OCI-LY1 (cell line): ENCODE measurements at regions not wholly inside any gene's neighbourhood (a gene's known extent, or its start where the extent isn't known, plus 50 kb on each side); places are given as distances from the start of the nearest gene placed in this dataset.

Source experiments
- H2AFZ ChIP-seq: fragments of 200-600 bp; sonication (generic), shearing (Covaris generic); 2 replicates; pipeline ENCODE4 v1.6.0; 2014; ENCODE audit warnings: antibody characterized with exemption, mild to moderate bottlenecking, low read length
- H3F3A ChIP-seq: fragments of 200-600 bp; sonication (generic), shearing (Covaris generic); 2 replicates; pipeline ENCODE4 v1.6.0; 2014; ENCODE audit warnings: mild to moderate bottlenecking, antibody characterized with exemption, low read length, moderate library complexity; ENCODE audit not compliant: insufficient read depth
- H3K27ac ChIP-seq: fragments of 200-600 bp; sonication (generic); 2 replicates; pipeline ENCODE4 v1.5.1; 2014; ENCODE audit warnings: low read length, mixed run types, mild to moderate bottlenecking, low read depth; ENCODE audit not compliant: poor library complexity, severe bottlenecking
- H3K27me3 ChIP-seq: fragments of 200-600 bp; sonication (generic); 2 replicates; pipeline ENCODE4 v1.6.0; 2014; ENCODE audit warnings: antibody characterized with exemption, mild to moderate bottlenecking, low read length, moderate library complexity; ENCODE audit not compliant: insufficient read depth
- H3K36me3 ChIP-seq: fragments of 200-600 bp; sonication (generic); 2 replicates; pipeline ENCODE4 v1.6.1; 2014; ENCODE audit warnings: mild to moderate bottlenecking, antibody characterized with exemption, low read length, moderate library complexity, mixed read lengths; ENCODE audit not compliant: insufficient read depth
- H3K4me1 ChIP-seq: fragments of 200-600 bp; sonication (generic); 2 replicates; pipeline ENCODE4 v1.5.1; 2014; ENCODE audit warnings: mild to moderate bottlenecking, low read length, moderate library complexity; ENCODE audit not compliant: insufficient read depth, severe bottlenecking
- H3K4me2 ChIP-seq: fragments of 200-600 bp; sonication (generic), shearing (Covaris generic); 2 replicates; pipeline ENCODE4 v1.6.1; 2014; ENCODE audit warnings: low read length
- H3K4me3 ChIP-seq: fragments of 200-600 bp; sonication (generic); 2 replicates; pipeline ENCODE4 v1.5.1; 2014; ENCODE audit warnings: low read length, low read depth, mild to moderate bottlenecking, mixed read lengths; ENCODE audit not compliant: poor library complexity, severe bottlenecking
- H3K79me2 ChIP-seq: fragments of 200-600 bp; shearing (Covaris generic); 2 replicates; pipeline ENCODE4 v1.6.1; 2016; ENCODE audit warnings: mixed run types, low read length, mixed read lengths; ENCODE audit not compliant: insufficient read depth
- H3K9ac ChIP-seq: fragments of 200-600 bp; sonication (generic), shearing (Covaris generic); 2 replicates; pipeline ENCODE4 v1.6.1; 2014; ENCODE audit warnings: mild to moderate bottlenecking, low read length, mixed read lengths
- H3K9me2 ChIP-seq: fragments of 200-600 bp; sonication (generic), shearing (Covaris generic); 2 replicates; pipeline ENCODE4 v1.6.1; 2014; ENCODE audit warnings: low read depth, mild to moderate bottlenecking, low read length, mixed read lengths
- H3K9me3 ChIP-seq: fragments of 200-600 bp; shearing (Covaris generic); 2 replicates; pipeline ENCODE4 v1.6.1; 2014; ENCODE audit warnings: low read length, mixed read lengths
- H4K20me1 ChIP-seq: fragments of 200-600 bp; sonication (generic), shearing (Covaris generic); 2 replicates; pipeline ENCODE4 v1.6.0; 2016; ENCODE audit warnings: mild to moderate bottlenecking, low read length; ENCODE audit not compliant: insufficient read depth
- EZH2 ChIP-seq: fragments of 200-600 bp; sonication (generic), shearing (Covaris generic); IDR thresholded peaks from 2 replicates; pipeline ENCODE4 v1.8.0; 2017; ENCODE audit warnings: borderline replicate concordance, mixed run types, mild to moderate bottlenecking, antibody characterized with exemption, low read length, moderate library complexity, mixed read lengths
- TF ChIP-seq, protein P1 (sequence below): fragments of 200-600 bp; sonication (generic), shearing (Covaris generic); IDR thresholded peaks from 2 replicates; pipeline ENCODE4 v1.5.1; 2017; ENCODE audit warnings: mild to moderate bottlenecking, antibody characterized with exemption, low read length, moderate library complexity, mixed read lengths

DNA sequence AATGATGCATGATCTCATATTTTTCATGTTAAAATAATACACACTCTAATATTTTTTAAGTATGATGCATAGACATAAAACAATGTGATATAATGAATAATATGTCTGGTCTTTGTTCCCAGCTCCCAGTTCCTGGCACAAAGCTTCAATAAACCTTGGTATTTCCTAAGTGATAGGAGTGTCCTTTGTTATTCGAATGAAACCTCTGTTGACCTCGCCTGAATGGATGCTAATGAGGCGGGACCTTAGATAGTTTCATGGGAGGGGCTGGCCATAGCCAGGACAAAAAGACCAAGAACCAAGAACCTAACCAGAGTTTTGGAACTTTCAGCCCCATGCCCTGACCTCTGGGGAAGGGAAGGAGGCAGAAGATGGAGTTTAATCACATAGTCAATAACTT lies 257.7 kb upstream of the COPS8 start:
- H3K27ac ChIP-seq, result no peak overlapping the region

DNA sequence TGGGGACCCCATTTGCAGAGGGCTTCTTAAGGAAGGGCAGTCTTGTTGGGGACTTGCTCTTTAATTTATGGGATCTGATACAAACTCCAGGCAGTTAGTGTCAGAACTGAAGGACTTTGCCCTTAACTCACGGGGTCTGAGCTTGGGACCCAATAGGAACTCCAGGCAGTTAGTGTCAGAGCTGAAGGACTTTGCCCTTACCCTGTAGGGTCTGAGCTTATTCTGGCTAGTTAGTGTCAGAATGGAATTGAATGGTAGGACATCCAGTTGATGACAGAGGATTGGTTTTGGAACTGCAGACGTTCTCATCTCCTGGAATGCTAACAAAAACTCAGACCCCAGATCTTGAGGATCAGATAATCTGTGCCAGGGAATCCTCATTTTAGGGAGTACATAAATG lies 256.9 kb upstream of the COPS8 start:
- Histone ChIP-seq H3K4me3 (no peak overlapping the region), H3K27ac (no peak overlapping the region), H3K9ac (no peak overlapping the region), H3F3A (no peaks in the 10 kb centered on the region), H3K27me3 (no peaks in the 10 kb centered on the region), H3K36me3 (no peaks in the 10 kb centered on the region), H2AFZ (no peak overlapping the region), H4K20me1 (no peaks in the 10 kb centered on the region), H3K9me3 (no peaks in the 10 kb centered on the region), H3K79me2 (no peaks in the 10 kb centered on the region), H3K4me1 (no peaks in the 10 kb centered on the region), H3K4me2 (no peak overlapping the region), H3K9me2 (no peaks in the 10 kb centered on the region)
- TF ChIP-seq, protein P1, sequence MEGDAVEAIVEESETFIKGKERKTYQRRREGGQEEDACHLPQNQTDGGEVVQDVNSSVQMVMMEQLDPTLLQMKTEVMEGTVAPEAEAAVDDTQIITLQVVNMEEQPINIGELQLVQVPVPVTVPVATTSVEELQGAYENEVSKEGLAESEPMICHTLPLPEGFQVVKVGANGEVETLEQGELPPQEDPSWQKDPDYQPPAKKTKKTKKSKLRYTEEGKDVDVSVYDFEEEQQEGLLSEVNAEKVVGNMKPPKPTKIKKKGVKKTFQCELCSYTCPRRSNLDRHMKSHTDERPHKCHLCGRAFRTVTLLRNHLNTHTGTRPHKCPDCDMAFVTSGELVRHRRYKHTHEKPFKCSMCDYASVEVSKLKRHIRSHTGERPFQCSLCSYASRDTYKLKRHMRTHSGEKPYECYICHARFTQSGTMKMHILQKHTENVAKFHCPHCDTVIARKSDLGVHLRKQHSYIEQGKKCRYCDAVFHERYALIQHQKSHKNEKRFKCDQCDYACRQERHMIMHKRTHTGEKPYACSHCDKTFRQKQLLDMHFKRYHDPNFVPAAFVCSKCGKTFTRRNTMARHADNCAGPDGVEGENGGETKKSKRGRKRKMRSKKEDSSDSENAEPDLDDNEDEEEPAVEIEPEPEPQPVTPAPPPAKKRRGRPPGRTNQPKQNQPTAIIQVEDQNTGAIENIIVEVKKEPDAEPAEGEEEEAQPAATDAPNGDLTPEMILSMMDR, result no peak
- no peak for TF ChIP-seq EZH2

More for the DNA sequence above, 257.7 kb upstream of the COPS8 start:
- no peak overlapping the region for H3K4me2 ChIP-seq
- no peaks in the 10 kb centered on the region for H3F3A ChIP-seq
- no peak overlapping the region for H3K4me3 ChIP-seq
- H3K27me3 ChIP-seq, result no peaks in the 10 kb centered on the region
- no peak overlapping the region for H3K9ac ChIP-seq
- no peaks in the 10 kb centered on the region for H3K4me1 ChIP-seq
- no peak overlapping the region for H2AFZ ChIP-seq
- H3K9me2 ChIP-seq, result no peaks in the 10 kb centered on the region
- no peaks in the 10 kb centered on the region for H3K36me3 ChIP-seq
- TF ChIP-seq, protein P1, result no peak
- no peak for TF ChIP-seq EZH2
- no peaks in the 10 kb centered on the region for H4K20me1 ChIP-seq
- H3K9me3 ChIP-seq, result no peaks in the 10 kb centered on the region
- no peaks in the 10 kb centered on the region for H3K79me2 ChIP-seq

DNA sequence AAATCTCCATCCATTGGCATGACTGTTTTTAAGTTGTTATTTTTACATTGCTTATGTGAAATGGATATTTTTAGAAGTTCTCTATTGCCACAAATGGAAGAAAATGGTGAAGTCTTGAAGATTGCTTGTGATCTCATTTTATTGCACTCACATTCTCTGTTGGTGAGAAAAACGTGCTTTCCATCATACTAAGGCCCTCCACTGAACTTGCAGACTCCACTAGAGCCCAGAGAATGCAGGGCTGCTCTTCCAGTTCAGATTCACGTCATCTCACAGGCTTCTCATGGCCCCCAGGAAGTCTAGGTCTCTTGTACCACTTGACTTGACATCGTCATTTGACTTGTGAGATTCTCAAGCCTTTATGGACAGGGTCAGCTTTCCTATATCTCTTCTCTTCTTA lies 254.8 kb upstream of the COPS8 start:
- no peaks in the 10 kb centered on the region for H3K79me2 ChIP-seq
- no peaks in the 10 kb centered on the region for H4K20me1 ChIP-seq
- no peaks in the 10 kb centered on the region; the same call in 1 of the 2 replicates for H3K27me3 ChIP-seq
- no peaks in the 10 kb centered on the region for H3K9me3 ChIP-seq
- H3F3A ChIP-seq, result no peaks in the 10 kb centered on the region
- H3K4me3 ChIP-seq, result no peak overlapping the region
- no peaks in the 10 kb centered on the region for H3K9me2 ChIP-seq
- H3K4me1 ChIP-seq, result no peaks in the 10 kb centered on the region
- H2AFZ ChIP-seq, result no peak overlapping the region
- H3K36me3 ChIP-seq, result no peaks in the 10 kb centered on the region
- TF ChIP-seq EZH2, result no peak
- TF ChIP-seq, protein P1, result no peak
- H3K4me2 ChIP-seq, result no peak overlapping the region
- no peak overlapping the region for H3K9ac ChIP-seq
- H3K27ac ChIP-seq, result no peak overlapping the region
